Neutrophil (primary cell): ENCODE measurements at regions not wholly inside any gene's neighbourhood (a gene's known extent, or its start where the extent isn't known, plus 50 kb on each side); places are given as distances from the start of the nearest gene placed in this dataset.

Source experiments
- H3K27ac ChIP-seq: fragments of 200-600 bp; sonication (generic); 2 replicates; pipeline ENCODE4 v1.5.1; 2016; ENCODE audit warnings: mild to moderate bottlenecking, moderate library complexity
- H3K27me3 ChIP-seq: fragments of 200-600 bp; sonication (generic); 2 replicates; pipeline ENCODE4 v1.6.0; 2016; ENCODE audit warnings: mild to moderate bottlenecking
- H3K36me3 ChIP-seq: fragments of 200-600 bp; sonication (generic); 2 replicates; pipeline ENCODE4 v1.5.1; 2017
- H3K4me1 ChIP-seq, 2 experiments: fragments of 200-600 bp in 1 of 2; sonication (generic) in 1 of 2; 1 replicate in 1 of 2; 2 replicates in 1 of 2; pipeline versions ENCODE4 v1.5.1 to v1.6.1; 2013 to 2016; ENCODE audit warnings: low read depth in 1 of 2, low read length in 1 of 2, mild to moderate bottlenecking in 1 of 2, moderate library complexity in 1 of 2; ENCODE audit not compliant: control insufficient read depth in 1 of 2, insufficient read depth in 1 of 2
- H3K4me3 ChIP-seq, 2 experiments: fragments of 200-600 bp in 1 of 2; sonication (generic) in 1 of 2; 1 replicate in 1 of 2; 2 replicates in 1 of 2; pipeline ENCODE4 v1.5.1; 2013 to 2016; ENCODE audit warnings: low read depth in 1 of 2, low read length in 1 of 2, mild to moderate bottlenecking in 1 of 2, moderate library complexity in 1 of 2
- H3K9me3 ChIP-seq: fragments of 200-600 bp; sonication (generic); 2 replicates; pipeline ENCODE4 v1.5.1; 2016
- TF ChIP-seq, protein P1 (sequence below): fragments of 200-600 bp; sonication (generic); IDR thresholded peaks from 2 replicates; pipeline ENCODE4 v1.5.1; 2016; ENCODE audit warnings: antibody characterized with exemption

DNA sequence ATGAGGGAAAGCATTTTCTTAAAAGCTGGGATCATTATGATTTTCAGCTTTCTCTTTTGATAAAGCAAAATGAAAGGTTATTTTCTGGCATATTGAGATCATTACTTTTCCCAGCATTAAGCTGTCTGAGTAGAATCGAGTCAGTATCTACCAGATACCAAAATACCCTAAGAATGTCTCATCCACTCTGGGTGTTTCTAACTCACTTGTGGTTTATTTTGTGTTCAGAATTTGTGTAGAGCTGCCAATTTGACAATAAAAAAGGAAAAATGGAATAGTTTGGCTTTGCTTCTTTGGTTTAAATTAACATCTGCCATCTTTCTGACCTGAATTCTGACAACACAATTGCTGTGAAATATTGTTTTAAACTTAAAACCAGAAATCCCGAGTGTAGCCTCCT lies 438.7 kb upstream of the ARGLU1 start:
- no peaks in the 10 kb centered on the region for H3K36me3 ChIP-seq
- H3K27me3 ChIP-seq = no peaks in the 10 kb centered on the region
- H3K27ac ChIP-seq = no peak overlapping the region
- H3K4me3 ChIP-seq = no peak overlapping the region
- H3K9me3 ChIP-seq = no peaks in the 10 kb centered on the region
- H3K4me1 ChIP-seq = no peaks in the 10 kb centered on the region
- TF ChIP-seq, protein P1, sequence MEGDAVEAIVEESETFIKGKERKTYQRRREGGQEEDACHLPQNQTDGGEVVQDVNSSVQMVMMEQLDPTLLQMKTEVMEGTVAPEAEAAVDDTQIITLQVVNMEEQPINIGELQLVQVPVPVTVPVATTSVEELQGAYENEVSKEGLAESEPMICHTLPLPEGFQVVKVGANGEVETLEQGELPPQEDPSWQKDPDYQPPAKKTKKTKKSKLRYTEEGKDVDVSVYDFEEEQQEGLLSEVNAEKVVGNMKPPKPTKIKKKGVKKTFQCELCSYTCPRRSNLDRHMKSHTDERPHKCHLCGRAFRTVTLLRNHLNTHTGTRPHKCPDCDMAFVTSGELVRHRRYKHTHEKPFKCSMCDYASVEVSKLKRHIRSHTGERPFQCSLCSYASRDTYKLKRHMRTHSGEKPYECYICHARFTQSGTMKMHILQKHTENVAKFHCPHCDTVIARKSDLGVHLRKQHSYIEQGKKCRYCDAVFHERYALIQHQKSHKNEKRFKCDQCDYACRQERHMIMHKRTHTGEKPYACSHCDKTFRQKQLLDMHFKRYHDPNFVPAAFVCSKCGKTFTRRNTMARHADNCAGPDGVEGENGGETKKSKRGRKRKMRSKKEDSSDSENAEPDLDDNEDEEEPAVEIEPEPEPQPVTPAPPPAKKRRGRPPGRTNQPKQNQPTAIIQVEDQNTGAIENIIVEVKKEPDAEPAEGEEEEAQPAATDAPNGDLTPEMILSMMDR = no peak

DNA sequence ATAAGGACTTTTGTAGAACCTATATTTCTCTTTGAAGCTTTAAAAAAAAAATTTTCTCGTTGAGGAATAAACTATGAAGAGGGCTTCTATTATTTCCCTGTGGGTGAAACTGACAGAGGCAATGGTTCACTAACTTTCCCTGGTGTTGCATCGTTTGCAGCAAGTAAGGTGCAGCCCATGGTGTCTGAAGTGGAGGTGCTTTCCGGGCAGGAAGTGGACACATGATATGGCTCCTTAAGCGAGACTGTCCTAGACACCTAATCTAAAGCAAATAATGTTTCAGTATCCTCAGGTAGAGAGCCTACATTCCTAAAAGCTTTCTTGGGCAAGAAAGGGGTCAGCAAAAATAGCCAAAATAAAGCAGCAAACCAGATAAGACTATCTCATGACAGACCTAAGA lies 437.6 kb upstream of the ARGLU1 start:
- no peaks in the 10 kb centered on the region for H3K27me3 ChIP-seq
- no peaks in the 10 kb centered on the region for H3K9me3 ChIP-seq
- no peak overlapping the region for H3K27ac ChIP-seq
- TF ChIP-seq, protein P1 = no peak
- H3K36me3 ChIP-seq = no peaks in the 10 kb centered on the region
- no peak overlapping the region for H3K4me3 ChIP-seq
- H3K4me1 ChIP-seq = no peaks in the 10 kb centered on the region

DNA sequence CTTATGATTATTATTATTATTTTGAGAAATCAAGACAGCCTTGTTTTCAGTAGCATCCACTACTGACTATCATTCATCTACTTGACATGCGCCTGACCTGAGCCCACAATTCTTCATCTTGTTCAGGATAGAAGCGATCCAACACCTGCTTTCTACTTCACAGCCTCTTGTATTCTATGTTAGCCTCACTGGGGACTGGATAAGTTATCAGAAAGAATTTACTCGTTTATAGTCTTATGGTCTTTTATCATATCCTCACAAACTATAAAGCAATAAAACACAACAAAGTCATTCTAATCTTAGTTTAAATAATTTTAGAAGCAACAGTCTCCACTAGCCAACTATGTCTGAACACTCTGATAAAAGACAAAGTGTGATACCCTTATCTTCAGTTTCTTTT lies 436.0 kb upstream of the ARGLU1 start:
- Histone ChIP-seq H3K27ac (no peak overlapping the region), H3K4me3 (no peak overlapping the region), H3K9me3 (no peaks in the 10 kb centered on the region), H3K36me3 (no peaks in the 10 kb centered on the region), H3K27me3 (no peaks in the 10 kb centered on the region), H3K4me1 (no peaks in the 10 kb centered on the region)
- TF ChIP-seq, protein P1 = no peak

DNA sequence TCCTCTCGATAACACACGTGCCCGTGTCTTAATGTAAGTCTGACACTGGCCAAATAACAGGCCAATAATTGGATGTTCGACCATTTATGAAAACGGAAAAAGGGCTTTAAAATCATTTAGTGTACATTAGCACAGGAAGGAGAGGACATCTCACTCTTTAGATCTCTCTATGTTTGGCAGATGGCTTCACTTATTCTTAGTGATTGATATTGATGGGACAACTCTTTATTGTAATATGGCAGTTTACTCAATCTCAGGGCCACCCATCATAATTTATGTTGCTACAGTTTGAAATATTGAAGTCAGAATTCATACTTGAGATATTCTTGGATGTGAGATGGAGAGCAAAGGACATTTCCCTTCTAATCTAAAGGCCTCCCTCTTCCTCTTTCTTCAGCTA lies 430.7 kb upstream of the ARGLU1 start:
- Histone ChIP-seq H3K27me3 (peaks cover 4% of the 10 kb centered on the region), H3K27ac (no peak overlapping the region), H3K36me3 (no peaks in the 10 kb centered on the region), H3K4me1 (no peaks in the 10 kb centered on the region), H3K9me3 (no peaks in the 10 kb centered on the region), H3K4me3 (no peak overlapping the region)
- TF ChIP-seq, protein P1 = no peak

DNA sequence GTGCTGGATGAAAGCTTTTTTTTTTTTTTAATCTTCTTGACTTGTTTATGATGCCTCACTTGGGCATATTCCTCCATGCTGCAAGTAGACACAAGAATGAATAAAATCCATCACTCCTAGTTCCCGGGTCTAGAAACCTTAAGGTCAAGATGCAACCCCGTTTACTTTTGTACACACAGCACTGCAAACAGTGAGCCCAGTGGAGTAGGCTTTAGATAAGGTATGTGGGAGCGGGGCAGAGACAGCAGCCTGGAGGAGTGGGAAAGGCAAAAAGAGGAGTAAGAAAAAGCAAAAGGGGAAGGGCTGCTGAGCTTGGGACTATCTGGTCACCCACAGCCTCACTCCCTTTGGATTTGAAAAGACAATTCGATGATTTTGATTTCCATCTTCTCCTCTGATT lies 429.8 kb upstream of the ARGLU1 start:
- H3K9me3 ChIP-seq = no peaks in the 10 kb centered on the region
- H3K36me3 ChIP-seq = no peaks in the 10 kb centered on the region
- H3K27me3 ChIP-seq = peaks cover 4% of the 10 kb centered on the region
- no peaks in the 10 kb centered on the region for H3K4me1 ChIP-seq
- H3K27ac ChIP-seq = no peak overlapping the region
- no peak overlapping the region for H3K4me3 ChIP-seq
- TF ChIP-seq, protein P1 = no peak
